K562 (cell line): ENCODE measurements at regions not wholly inside any gene's neighbourhood (a gene's known extent, or its start where the extent isn't known, plus 50 kb on each side); places are given as distances from the start of the nearest gene placed in this dataset.
A peak's percentile ranks its signal among the peaks of the same experiment; 100 is the strongest.

Experiments used
- ATAC-seq: fragments of 200-7000 bp; cut with Tn5 transposase; 3 replicates; pipeline ENCODE4 v1.9.1; 2020; ENCODE audit warnings: moderate library complexity
- BruUV-seq: library from RNA; stranded (reverse); fragments of 400-500 nt; replicated peaks from 2 replicates; lab custom pipeline; 2021; lab: Mats Ljungman, UMichigan
- CTCF ChIA-PET: fragments of 300-600 bp; formaldehyde crosslinking; extraction: SDS; loops from one replicate; lab custom pipeline; 2021; ENCODE audit warnings: low intra/inter-chr PET ratio; lab: Yijun Ruan, JAX
- POLR2A ChIA-PET: fragments of 300-600, 350-650 bp; sonication (Branson Sonifier 250); formaldehyde crosslinking; extraction: SDS; loops from one replicate; lab custom pipeline; 2021; ENCODE audit warnings: antibody characterized with exemption, inconsistent platforms; lab: Yijun Ruan, JAX
- DNase-seq, 4 experiments: peaks; one replicate each; pipeline versions ENCODE4 v3.0.0 to v3.0.0-alpha.2; 2011 to 2018; ENCODE audit warnings: low spot score in 3 of 4, mixed read lengths in 3 of 4; ENCODE audit errors: extremely low read depth in 1 of 4
- FAIRE-seq: peaks from 2 replicates; lab custom pipeline; 2011; peaks lifted over from hg19 to GRCh38; lab: Jason Lieb, UNC
- H2AFZ ChIP-seq: 2 replicates; pipeline ENCODE4 v1.6.0; 2011; ENCODE audit warnings: low read depth, low read length, control low read depth, inconsistent platforms
- H3K27ac ChIP-seq: fragments of 200-600 bp; 3 replicates; pipeline ENCODE4 v1.8.0; 2011; ENCODE audit warnings: low read depth, mild to moderate bottlenecking, control low read depth, inconsistent platforms, low read length, moderate library complexity, mixed read lengths; ENCODE audit errors: extremely low read depth
- H3K27me3 ChIP-seq, 2 experiments: fragments of 300-600 bp in 1 of 2; 2 replicates in 1 of 2; 3 replicates in 1 of 2; pipeline versions ENCODE4 v1.6.0 to v1.8.0; 2011; ENCODE audit warnings: inconsistent platforms in 2 of 2, low read length in 2 of 2, mild to moderate bottlenecking in 1 of 2, mixed read lengths in 1 of 2, moderate library complexity in 1 of 2; ENCODE audit not compliant: control insufficient read depth in 2 of 2, insufficient read depth in 2 of 2
- H3K36me3 ChIP-seq: fragments of 300-600 bp; 3 replicates; pipeline ENCODE4 v1.8.0; 2011; ENCODE audit warnings: mild to moderate bottlenecking, low read length, inconsistent platforms; ENCODE audit not compliant: control insufficient read depth, insufficient read depth
- H3K4me1 ChIP-seq, 2 experiments: fragments of 200-600 bp in 1 of 2; replicated peaks in 1 of 2; 2 replicates in 1 of 2; 3 replicates in 1 of 2; pipeline versions ENCODE4 v1.5.1 to v1.8.0; 2011; ENCODE audit warnings: inconsistent platforms in 2 of 2, low read length in 2 of 2, mild to moderate bottlenecking in 1 of 2, mixed read lengths in 1 of 2, moderate library complexity in 1 of 2; ENCODE audit not compliant: control insufficient read depth in 2 of 2, insufficient read depth in 2 of 2
- H3K4me2 ChIP-seq: 2 replicates; pipeline ENCODE4 v1.6.1; 2011; ENCODE audit warnings: low read length, control low read depth, inconsistent platforms, mixed read lengths; ENCODE audit not compliant: insufficient read depth
- H3K4me3 ChIP-seq: fragments of 200-600 bp; sonication (generic), shearing (Covaris generic); 2 replicates; pipeline ENCODE4 v1.5.1; 2016; ENCODE audit warnings: control low read depth, inconsistent platforms
- H3K79me2 ChIP-seq: fragments of 200-600 bp; 3 replicates; pipeline ENCODE4 v1.8.0; 2011; ENCODE audit warnings: low read length, inconsistent platforms; ENCODE audit not compliant: control insufficient read depth, insufficient read depth
- H3K9ac ChIP-seq, 2 experiments: 2 replicates each; pipeline versions ENCODE4 v1.6.0 to v1.6.1; 2011; ENCODE audit warnings: low read depth in 2 of 2, low read length in 2 of 2, control low read depth in 1 of 2, inconsistent platforms in 1 of 2, mild to moderate bottlenecking in 1 of 2, mixed read lengths in 1 of 2; ENCODE audit not compliant: insufficient read depth in 1 of 2
- H3K9me1 ChIP-seq: one replicate; pipeline ENCODE4 v1.6.0; 2011; ENCODE audit warnings: inconsistent platforms, mild to moderate bottlenecking, low read length, moderate library complexity; ENCODE audit not compliant: control insufficient read depth, insufficient read depth
- H3K9me3 ChIP-seq: replicated peaks from 2 replicates; pipeline ENCODE4 v1.5.1; 2011; ENCODE audit warnings: low read depth, low read length, inconsistent platforms; ENCODE audit not compliant: control insufficient read depth, insufficient read depth
- H4K20me1 ChIP-seq: replicated peaks from 2 replicates; pipeline ENCODE4 v1.6.1; 2011; ENCODE audit warnings: low read length, inconsistent platforms, mixed read lengths; ENCODE audit not compliant: control insufficient read depth, insufficient read depth
- CBFA2T3 ChIP-seq: fragments of 450-650 bp; IDR thresholded peaks from 2 replicates; pipeline ENCODE4 v1.6.1; 2017
- DPF2 ChIP-seq: fragments of 450-650 bp; IDR thresholded peaks from 2 replicates; pipeline ENCODE4 v1.6.1; 2016
- HMG20B ChIP-seq: fragments of 250-450 bp; sonication (Bioruptor Pico); IDR thresholded peaks from 2 replicates; pipeline ENCODE4 v1.5.0; 2021; ENCODE audit warnings: mild to moderate bottlenecking
- RNF2 ChIP-seq: sonication (generic); IDR thresholded peaks from 2 replicates; pipeline ENCODE4 v1.6.1; 2016
- SAFB ChIP-seq: fragments of 200-400 bp; formaldehyde crosslinking; IDR thresholded peaks from 2 replicates; pipeline ENCODE4 v1.6.1; 2017; ENCODE audit warnings: low read depth, low read length, borderline replicate concordance
- VEZF1 ChIP-seq: fragments of 200-800 bp; sonication (Bioruptor generic); IDR thresholded peaks from 2 replicates; pipeline ENCODE4 v1.6.1; 2017; ENCODE audit warnings: missing genetic modification characterization, missing compliant biosample characterization
- ZBTB26 ChIP-seq: fragments of 450-650 bp; formaldehyde crosslinking; IDR thresholded peaks from 2 replicates; pipeline ENCODE4 v1.4.0; 2022; ENCODE audit warnings: missing genetic modification characterization
- ZNF253 ChIP-seq: fragments of 250-450 bp; sonication (Bioruptor Pico); conservative IDR thresholded peaks from 2 replicates; pipeline ENCODE4 v1.6.1; 2021; ENCODE audit warnings: mild to moderate bottlenecking
- whole genome bisulfite sequencing: fragments of 100-300 bp; shearing (Covaris generic); methylation state at CpG from one replicate; pipeline ENCODE4 v1.1.6; 2016; ENCODE audit warnings: low coverage, mixed read lengths; ENCODE audit not compliant: insufficient coverage; ENCODE audit errors: missing lambda C conversion rate; 5-methylcytosine and 5-hydroxymethylcytosine counted together
- in situ Hi-C: fragments of 300-500 bp; cut with MboI; formaldehyde crosslinking; loops from 4 replicates; pipeline ENCODE4 v1.15.0; 2018; ENCODE audit warnings: inconsistent platforms, mixed read lengths
- intact Hi-C: fragments of 100-400 bp; cut with micrococcal nuclease; formaldehyde crosslinking; loops from 2 replicates; pipeline ENCODE4 v1.14.2; 2022
- TF ChIP-seq, protein P1 (sequence below): fragments of 450-650 bp; IDR thresholded peaks from 2 replicates; pipeline ENCODE4 v1.6.1; 2018; ENCODE audit not compliant: partially characterized antibody

- no peaks in the 10 kb centered on the region for H3K79me2 ChIP-seq
- no peaks in the 10 kb centered on the region for H3K36me3 ChIP-seq
- no peaks in the 10 kb centered on the region for H3K9me3 ChIP-seq
- no TSS peak for BruUV-seq
- intact Hi-C loops, result no loop called here
- no peak overlapping the region for H3K4me2 ChIP-seq
- in situ Hi-C loops, result no loop called here
- no peak overlapping the region for H3K4me3 ChIP-seq
- H3K4me1 ChIP-seq, result no peaks in the 10 kb centered on the region; a peak in 1 of 5 replicates
- H3K9me1 ChIP-seq, result no peaks in the 10 kb centered on the region
- ChIA-PET CTCF (interaction anchor here (0.6 kb wide), 1 partner anchor 648 kb away, joined by 4 read pairs; no protein-coding TSS in a partner anchor), POLR2A (no interaction called here)
- H3K9ac ChIP-seq, result no peak overlapping the region
- no peak overlapping the region for H3K27ac ChIP-seq
- H4K20me1 ChIP-seq, result no peaks in the 10 kb centered on the region
- ATAC-seq (no peak), DNase-seq (no peak), FAIRE-seq (no peak)
- H3K27me3 ChIP-seq, result peaks cover 44 to 62% of the 10 kb centered on the region in 2 experiments
- H2AFZ ChIP-seq, result no peak overlapping the region
- TF ChIP-seq VEZF1 (CRISPR knock-in tag) (peak; percentile 29; the same call in 1 of the 2 replicates), ZNF253 (CRISPR knock-in tag) (no peak), DPF2 (no peak), CBFA2T3 (peak; percentile 26; the same call in 1 of the 2 replicates)
- 0% methylated on average over 2 of the region's 2 CpGs for WGBS
Measured at GRCh38 chr3:194962056-194962455, 276.4 kb downstream of the FAM43A start.

DNA sequence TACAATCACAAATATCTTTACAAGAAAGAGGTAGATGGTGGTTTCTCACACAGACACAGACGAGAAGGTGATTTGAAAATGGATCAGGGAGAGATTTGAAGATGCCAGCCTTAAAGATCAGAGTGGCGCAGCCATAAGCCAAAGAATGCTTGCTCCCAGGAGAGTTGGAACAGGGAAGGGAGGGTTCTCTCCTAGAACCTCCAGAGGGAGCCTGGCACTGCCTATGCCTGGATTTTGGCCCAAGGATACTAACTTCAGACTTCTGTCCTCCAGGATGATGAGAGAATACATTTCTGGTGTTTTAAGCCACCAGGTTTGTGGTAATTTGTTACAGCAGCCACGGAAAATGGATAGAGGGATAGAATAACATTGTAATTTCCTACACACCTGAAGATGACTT lies 279.1 kb downstream of the FAM43A start:
- in situ Hi-C loops (no loop called here), intact Hi-C loops (no loop called here)
- no TSS peak for BruUV-seq
- no peak for DNase-seq
- Histone ChIP-seq H4K20me1 (no peaks in the 10 kb centered on the region), H3K9me1 (no peaks in the 10 kb centered on the region), H3K36me3 (no peaks in the 10 kb centered on the region), H3K9me3 (no peaks in the 10 kb centered on the region), H3K27ac (no peak overlapping the region), H3K27me3 (peaks cover 42 to 53% of the 10 kb centered on the region in 2 experiments), H3K9ac (no peak overlapping the region), H3K4me2 (no peak overlapping the region), H3K4me1 (no peaks in the 10 kb centered on the region; a peak in 1 of 5 replicates), H2AFZ (no peak overlapping the region), H3K79me2 (no peaks in the 10 kb centered on the region), H3K4me3 (no peak overlapping the region)
- no peak for ATAC-seq
- POLR2A ChIA-PET, result no interaction called here
- CTCF ChIA-PET, result no interaction called here
- 0% methylated on average over 3 of the region's 3 CpGs for WGBS
- FAIRE-seq, result no peak
- TF ChIP-seq ZBTB26 (no peak), HMG20B (CRISPR knock-in tag) (no peak), RNF2 (no peak), SAFB (no peak)
- TF ChIP-seq, protein P1, sequence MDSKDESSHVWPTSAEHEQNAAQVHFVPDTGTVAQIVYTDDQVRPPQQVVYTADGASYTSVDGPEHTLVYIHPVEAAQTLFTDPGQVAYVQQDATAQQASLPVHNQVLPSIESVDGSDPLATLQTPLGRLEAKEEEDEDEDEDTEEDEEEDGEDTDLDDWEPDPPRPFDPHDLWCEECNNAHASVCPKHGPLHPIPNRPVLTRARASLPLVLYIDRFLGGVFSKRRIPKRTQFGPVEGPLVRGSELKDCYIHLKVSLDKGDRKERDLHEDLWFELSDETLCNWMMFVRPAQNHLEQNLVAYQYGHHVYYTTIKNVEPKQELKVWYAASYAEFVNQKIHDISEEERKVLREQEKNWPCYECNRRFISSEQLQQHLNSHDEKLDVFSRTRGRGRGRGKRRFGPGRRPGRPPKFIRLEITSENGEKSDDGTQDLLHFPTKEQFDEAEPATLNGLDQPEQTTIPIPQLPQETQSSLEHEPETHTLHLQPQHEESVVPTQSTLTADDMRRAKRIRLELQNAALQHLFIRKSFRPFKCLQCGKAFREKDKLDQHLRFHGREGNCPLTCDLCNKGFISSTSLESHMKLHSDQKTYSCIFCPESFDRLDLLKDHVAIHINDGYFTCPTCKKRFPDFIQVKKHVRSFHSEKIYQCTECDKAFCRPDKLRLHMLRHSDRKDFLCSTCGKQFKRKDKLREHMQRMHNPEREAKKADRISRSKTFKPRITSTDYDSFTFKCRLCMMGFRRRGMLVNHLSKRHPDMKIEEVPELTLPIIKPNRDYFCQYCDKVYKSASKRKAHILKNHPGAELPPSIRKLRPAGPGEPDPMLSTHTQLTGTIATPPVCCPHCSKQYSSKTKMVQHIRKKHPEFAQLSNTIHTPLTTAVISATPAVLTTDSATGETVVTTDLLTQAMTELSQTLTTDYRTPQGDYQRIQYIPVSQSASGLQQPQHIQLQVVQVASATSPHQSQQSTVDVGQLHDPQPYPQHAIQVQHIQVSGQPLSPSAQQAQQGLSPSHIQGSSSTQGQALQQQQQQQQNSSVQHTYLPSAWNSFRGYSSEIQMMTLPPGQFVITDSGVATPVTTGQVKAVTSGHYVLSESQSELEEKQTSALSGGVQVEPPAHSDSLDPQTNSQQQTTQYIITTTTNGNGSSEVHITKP, result no peak
